GM19395 (cell line): ENCODE measurements at regions not wholly inside any gene's neighbourhood (a gene's known extent, or its start where the extent isn't known, plus 50 kb on each side); places are given as distances from the start of the nearest gene placed in this dataset.
A peak's percentile ranks its signal among the peaks of the same experiment; 100 is the strongest.
"Not testable (repeated sequence)": the region's sequence is repeated elsewhere in the genome, so short reads cannot be mapped to it uniquely, and the experiment has no call there.

Source experiments
- ATAC-seq: cut with Tn5 transposase; IDR thresholded peaks from one replicate; pipeline ENCODE4 v1.9.1; 2021; ENCODE audit warnings: mild to moderate bottlenecking, moderate library complexity; ENCODE audit not compliant: unreplicated experiment

- ATAC-seq, result no peak
These were observed 463.9 kb upstream of the PROX1 start for GRCh38 chr1:213523781-213524398.

GRCh38 chr1:213526306-213526705 lies 461.5 kb upstream of the PROX1 start:
- ATAC-seq, result no peak

GRCh38 chr1:213530611-213531320 lies 457.0 kb upstream of the PROX1 start:
- no peak for ATAC-seq

GRCh38 chr1:213531369-213532310 lies 456.1 kb upstream of the PROX1 start:
- no peak for ATAC-seq

GRCh38 chr1:213533125-213533524 lies 454.6 kb upstream of the PROX1 start:
- ATAC-seq, result peak; percentile 58

- no peak for ATAC-seq
These were observed 452.1 kb upstream of the PROX1 start for GRCh38 chr1:213535679-213536078.

GRCh38 chr1:213538251-213538650 lies 449.5 kb upstream of the PROX1 start:
- ATAC-seq, result no peak

GRCh38 chr1:213539464-213539863 lies 448.3 kb upstream of the PROX1 start:
- no peak for ATAC-seq

GRCh38 chr1:213541641-213542040 lies 446.1 kb upstream of the PROX1 start:
- no peak for ATAC-seq

GRCh38 chr1:213545181-213545580 lies 442.6 kb upstream of the PROX1 start:
- not testable (repeated sequence) for ATAC-seq

- no peak for ATAC-seq
These were observed 437.8 kb upstream of the PROX1 start for GRCh38 chr1:213549982-213550381.

GRCh38 chr1:213550804-213551203 lies 437.0 kb upstream of the PROX1 start:
- no peak for ATAC-seq

- ATAC-seq, result no peak
These were observed 435.7 kb upstream of the PROX1 start for GRCh38 chr1:213552045-213552444.

- ATAC-seq, result no peak
These were observed 427.5 kb upstream of the PROX1 start for GRCh38 chr1:213560226-213560625.

GRCh38 chr1:213561870-213562269 lies 425.9 kb upstream of the PROX1 start:
- ATAC-seq, result no peak

- no peak for ATAC-seq
These were observed 423.5 kb upstream of the PROX1 start for GRCh38 chr1:213564215-213564659.

- ATAC-seq, result no peak
These were observed 418.6 kb upstream of the PROX1 start for GRCh38 chr1:213568929-213569815.

- ATAC-seq, result no peak
These were observed 418.0 kb upstream of the PROX1 start for GRCh38 chr1:213569816-213570150.

- ATAC-seq, result no peak
These were observed 417.3 kb upstream of the PROX1 start for GRCh38 chr1:213570487-213570886.

- ATAC-seq, result no peak
These were observed 416.4 kb upstream of the PROX1 start for GRCh38 chr1:213571419-213571818.

- no peak for ATAC-seq
These were observed 415.9 kb upstream of the PROX1 start for GRCh38 chr1:213571843-213572242.
